ENCODE measurements at regions not wholly inside any gene's neighbourhood (a gene's known extent, or its start where the extent isn't known, plus 50 kb on each side); places are given as distances from the start of the nearest gene placed in this dataset.
A peak's percentile ranks its signal among the peaks of the same experiment; 100 is the strongest.

DNA sequence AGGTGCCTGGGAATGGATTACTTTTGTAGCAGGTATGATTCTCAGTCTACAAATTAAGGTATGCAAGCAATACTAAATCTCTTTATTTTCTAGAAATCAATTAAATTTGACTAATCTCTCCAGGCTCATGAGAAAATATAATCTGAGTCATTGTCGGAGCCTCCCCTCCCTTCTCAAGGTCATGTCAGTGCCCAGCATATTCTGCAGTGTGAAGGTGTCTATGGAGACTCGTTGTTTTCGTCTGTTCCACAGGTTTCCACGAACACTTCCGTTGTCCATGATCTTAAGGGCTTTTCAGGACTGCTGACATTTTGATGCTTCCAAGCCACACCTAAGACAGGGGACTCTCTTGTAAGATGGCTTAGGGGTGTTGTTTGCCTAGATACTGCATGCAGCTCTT is 56.6 kb upstream of the SCOC start:
- no peak for DNase-seq

DNA sequence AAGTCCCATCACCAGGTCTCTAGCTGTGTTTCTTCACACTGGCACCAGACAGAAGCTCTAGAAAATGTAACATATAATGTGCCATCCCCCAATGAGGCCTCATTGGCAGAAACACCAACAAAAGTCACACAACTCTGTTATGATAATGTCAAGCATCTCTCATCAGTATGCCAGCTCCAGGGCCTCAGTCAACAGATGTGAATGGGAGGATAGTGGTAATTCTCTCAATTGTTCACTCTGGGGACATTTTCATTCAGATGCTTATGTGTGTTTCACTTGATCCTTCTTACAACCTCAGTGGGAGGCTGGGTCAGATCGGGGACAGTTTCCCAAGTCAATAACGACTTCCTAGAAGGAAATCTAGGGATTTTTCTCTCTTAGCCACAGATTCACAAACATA is 57.5 kb upstream of the SCOC start:
- DNase-seq: no peak

DNA sequence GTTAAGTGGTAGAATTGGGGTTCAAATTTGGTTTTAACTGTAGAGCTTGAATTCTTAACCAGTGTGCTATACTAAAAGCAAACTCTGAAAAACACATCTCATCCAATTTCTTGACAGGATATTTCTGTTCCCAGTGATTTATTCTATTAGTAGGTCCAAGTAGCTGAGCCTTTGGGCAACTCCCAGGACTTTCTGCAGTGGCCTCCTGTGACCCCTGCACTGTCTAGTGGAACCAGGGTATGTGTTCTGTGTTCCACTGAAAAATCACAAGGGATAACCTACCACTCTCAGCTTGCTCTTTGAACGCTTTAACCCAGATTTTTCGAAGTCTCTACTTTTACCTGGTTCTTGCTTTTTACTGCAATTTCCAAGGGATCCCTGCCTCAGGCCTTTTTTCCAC is 58.0 kb upstream of the SCOC start:
- DNase-seq: no peak

DNA sequence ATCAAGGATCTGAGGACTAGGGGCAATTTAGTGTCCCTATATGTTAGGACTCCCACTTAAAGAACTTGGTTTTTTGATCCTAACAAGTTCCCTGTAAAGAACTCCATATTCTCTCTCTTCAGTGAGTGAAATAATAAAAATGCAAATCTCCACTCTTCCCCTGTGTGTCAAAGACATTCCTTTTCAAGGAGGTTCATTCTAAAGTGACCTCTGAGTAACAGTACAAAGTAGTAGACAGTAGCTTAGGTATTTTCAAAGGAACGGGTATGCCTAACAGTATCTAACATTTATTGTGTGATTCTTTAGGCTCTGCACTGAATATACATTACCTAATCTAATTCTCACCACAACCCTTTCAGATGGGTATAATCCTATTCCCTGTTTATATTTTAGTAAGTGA is 58.4 kb upstream of the SCOC start:
- DNase-seq: no peak

DNA sequence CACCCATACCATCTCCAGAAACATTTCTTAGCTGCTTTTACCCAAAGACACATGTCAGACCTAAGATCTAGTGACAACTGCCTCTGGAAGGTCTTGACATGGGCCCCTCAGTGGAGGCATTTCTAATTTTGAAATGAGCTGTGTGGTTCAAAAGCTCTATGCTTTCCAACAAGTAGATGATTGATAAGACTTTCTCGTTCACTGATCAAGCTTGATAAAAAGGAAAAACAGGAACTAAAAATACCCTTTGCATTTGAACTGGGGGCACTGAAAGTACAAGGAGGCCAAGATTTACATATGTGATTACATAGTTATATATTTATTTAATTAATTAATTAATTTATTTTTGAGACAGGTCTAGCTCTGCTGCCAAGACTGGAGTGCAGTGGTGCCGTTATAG is 61.3 kb upstream of the SCOC start:
- peak in 1 of 2 donors; percentile 19 for DNase-seq

DNA sequence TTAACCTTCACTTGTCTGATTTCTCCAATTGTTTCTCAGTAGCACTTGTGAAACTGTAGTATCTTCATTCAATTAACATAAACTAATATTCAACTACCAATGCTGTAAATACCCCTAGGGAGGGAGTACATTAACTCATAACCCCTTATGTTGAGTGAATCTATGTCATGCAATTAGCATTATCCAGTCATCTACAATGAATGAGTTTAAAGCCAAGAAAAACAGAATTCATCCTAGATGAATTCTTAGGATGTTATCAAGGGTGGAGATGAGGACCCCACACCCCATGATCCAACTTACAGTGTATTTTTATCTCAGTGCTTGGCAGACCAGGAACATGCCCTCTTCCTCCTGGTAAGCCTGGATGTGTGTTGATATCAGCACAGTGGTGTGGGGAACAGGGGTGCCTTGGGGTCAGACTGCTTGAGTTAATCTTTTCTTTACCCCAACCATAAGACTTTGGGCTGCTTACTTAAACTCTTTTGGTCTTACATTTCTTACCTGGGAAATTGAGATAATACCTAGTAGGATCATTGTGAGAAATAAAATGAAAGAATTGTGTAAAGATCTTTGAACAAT is 62.1 kb upstream of the SCOC start:
- DNase-seq: no peak

DNA sequence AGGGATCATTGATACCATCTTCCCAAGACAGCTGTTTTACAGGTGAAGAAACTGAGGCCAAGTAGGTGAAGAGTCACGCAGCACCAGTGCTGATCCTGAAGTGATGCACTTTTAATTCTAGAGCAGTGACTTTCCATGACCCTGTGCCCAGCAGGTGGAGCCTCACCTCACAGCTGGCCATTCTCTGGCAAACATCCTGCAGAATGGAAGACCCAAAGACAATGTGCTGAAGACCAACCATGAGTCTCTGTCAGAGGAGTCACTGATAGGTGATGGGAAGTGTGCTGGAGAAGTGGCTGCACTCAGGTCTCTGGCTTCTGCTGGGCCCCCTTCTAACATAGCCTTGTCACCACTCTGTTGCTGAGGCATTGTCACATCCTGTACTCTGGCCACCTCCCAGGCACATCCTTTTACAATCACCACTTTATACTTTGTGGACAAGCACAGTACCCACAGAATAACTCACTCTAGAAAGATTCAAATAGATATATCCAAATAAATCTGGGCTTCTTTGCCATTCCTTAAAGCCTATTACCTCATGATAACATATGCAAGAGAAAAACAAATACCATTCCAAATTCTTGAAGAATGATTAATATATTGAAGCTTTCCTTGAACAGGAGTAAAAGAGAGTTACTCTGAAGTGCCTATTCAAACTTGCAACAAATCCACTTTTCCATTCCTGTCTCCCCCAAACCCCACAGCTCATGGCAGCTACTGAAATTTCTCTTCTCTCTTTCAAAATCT is 64.1 kb upstream of the SCOC start:
- DNase-seq: peak in 1 of 2 donors; percentile 47

DNA sequence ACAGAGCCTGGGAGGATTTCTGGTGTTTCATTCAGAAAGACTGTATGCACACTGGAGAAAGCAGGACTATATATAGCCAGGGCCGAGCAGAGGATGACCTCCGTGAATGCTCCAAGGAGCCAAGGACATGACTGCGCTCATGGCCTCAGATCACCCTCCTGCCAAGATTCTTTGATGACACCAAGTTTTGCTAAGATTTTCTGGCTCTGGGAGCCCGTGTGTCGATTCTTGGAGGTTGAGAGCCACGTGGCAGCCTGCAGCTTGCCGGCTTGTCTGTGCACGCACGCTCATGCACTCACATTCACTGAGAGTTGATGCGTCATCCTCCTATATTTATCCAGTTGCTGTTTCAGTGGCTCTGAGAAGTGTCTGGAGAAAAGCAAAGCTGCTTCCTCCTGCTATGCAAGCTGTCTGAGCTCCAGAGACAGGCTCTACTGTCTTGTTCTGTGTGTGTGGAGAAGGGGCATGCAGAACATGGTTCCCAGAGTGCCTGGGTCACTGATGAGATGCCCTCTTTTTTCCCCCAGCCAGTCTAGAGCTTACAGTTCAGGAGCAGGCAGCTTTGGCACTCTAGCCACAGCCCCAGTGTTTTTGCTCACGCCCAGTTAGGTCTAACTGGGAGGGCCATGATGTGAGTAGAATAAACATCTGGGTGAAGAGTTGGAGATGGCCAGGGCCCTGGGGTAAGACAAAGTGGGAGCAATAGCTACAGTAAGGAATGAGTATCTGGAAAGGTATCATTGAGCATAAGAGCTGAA is 64.9 kb upstream of the SCOC start:
- peak in 1 of 2 donors; percentile 97 for DNase-seq

DNA sequence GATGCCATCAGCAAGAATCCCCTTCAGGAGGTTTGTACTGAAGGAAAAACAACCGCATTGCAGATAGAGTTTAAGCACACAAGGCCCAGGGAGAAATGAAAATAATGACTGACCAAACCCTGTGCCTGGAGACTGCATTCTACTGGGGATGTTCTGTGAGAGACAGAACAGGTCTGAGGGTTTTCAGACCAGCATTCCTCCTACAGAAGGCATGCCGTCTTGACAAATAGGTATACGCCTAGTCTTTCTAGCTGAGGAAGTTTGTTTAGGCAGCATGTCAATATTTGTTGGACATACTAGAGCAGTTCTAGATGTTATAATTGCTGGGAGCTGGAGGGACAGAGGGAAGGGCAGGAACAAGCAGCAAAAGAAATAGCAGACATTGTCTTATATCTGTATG is 68.4 kb upstream of the SCOC start:
- DNase-seq: no peak

DNA sequence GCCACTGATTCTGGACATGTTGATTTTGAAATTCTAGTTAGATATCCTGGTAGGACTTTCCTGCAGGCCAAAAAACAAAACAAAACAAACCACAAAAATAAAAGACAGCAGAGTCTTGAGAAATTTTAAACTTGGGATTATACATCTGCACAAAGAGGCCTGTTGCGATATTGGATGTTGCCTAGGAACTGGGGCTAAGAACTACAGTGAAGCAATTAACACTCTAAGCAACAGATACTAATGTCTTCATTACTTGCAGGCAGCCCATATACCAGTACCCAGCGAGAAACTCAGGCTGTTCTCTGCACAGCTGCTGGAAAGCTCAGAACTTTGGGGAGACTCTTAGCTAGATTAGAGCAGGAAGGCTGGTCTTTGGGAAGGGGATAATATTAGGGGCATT is 69.1 kb upstream of the SCOC start:
- DNase-seq: no peak

DNA sequence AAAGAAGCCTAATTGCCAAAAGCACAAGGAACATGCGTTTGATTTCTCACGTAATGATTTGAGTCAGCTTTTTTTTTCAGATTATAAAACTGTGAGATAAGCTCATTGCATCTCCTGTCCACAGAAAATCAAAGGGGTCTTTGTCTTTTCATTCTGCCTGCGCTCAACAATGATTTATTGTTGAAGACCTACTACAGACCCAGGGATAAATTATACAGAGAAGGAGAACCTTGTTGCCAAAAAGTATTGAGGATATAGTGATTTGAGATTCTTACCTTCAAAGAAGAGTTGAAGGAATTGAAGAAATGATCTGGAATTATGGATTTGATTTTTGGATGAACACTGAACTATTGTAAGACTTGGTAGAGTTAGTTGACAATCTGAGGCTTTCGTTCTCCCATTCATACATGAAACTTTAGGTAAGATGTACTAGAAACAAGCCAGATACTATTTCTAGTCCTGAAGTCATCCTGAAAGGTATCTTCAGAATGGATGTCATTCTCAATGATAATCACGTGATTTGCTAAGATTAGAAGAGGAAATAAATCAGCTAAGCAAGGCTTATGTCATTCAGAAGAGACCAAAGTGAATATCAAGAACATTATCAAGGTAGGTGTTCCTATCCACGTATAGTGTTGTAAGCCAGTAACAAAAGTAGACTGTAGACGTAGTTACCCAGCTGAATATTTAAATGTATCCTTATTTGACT is 71.1 kb upstream of the SCOC start:
- DNase-seq: no peak

DNA sequence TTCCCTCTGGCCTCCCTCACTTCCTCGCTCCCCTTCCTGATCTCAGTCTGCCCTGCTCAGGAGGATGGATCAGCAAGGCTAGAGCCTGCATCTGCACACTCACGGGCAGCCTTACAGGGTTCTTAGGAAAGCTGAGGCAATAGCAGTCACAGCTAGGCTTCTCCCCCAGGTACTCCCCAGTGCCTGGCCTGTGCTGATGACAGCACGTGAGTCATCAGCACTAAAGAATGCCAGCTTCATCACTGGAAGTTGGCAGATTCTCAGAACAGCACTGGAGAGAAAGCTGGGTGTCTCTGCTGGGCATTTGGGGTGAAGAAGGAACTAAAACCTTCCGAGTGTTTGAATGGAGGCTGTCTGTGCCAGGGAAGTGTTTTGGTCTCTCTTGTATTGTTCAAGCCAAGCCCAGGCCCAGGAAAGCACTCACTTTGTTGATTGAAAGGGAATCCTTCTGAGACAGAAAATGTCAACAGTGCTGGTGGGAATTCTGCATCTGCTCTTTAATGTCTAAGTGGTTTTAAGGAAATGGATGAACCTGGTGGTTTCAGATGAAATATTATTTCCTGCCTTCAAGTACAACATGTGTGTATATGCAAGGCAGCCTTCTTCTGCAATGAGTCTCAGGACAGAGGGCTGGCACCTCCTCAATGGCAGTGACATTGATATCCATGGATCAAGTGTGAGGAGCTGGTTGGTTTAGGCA is 73.0 kb upstream of the SCOC start:
- DNase-seq: peak in 1 of 2 donors; percentile 79

DNA sequence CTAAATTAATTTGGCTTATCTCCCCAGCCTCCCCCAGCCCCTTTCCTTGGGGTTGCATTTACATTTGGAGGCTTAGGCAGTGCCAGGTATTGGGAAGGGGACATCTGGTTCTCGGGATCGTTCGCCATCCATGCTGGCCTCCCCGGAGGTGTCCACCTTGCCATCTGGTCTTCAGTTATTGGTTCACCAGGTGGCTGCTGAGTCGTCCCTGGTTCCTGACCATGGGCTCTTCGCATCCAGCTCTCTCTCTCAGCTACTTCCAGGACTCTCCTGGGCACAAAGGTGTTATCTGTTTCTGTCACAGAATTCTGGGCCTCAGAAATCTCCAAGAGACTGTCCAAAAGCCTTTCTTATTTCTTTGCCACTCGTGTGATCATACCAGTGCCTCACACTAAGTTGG is 75.4 kb upstream of the SCOC start:
- no peak for DNase-seq

DNA sequence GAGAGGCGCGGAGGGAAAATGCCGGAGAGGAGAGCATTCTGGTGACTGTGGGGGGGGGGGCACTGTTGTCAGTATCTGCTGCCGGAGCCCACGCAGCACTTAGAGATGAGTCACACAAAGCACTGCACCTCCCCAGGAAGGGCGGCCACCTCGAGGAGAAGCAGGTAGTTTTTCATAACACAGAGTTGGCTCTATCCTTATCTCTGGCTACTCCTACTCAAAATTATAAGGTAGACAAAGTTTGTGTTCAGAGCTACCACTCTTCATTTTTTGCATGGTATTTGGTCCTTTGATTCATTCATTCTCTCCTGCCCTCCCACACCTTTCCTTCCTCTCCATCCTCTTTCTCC is 76.2 kb upstream of the SCOC start:
- no peak for DNase-seq

DNA sequence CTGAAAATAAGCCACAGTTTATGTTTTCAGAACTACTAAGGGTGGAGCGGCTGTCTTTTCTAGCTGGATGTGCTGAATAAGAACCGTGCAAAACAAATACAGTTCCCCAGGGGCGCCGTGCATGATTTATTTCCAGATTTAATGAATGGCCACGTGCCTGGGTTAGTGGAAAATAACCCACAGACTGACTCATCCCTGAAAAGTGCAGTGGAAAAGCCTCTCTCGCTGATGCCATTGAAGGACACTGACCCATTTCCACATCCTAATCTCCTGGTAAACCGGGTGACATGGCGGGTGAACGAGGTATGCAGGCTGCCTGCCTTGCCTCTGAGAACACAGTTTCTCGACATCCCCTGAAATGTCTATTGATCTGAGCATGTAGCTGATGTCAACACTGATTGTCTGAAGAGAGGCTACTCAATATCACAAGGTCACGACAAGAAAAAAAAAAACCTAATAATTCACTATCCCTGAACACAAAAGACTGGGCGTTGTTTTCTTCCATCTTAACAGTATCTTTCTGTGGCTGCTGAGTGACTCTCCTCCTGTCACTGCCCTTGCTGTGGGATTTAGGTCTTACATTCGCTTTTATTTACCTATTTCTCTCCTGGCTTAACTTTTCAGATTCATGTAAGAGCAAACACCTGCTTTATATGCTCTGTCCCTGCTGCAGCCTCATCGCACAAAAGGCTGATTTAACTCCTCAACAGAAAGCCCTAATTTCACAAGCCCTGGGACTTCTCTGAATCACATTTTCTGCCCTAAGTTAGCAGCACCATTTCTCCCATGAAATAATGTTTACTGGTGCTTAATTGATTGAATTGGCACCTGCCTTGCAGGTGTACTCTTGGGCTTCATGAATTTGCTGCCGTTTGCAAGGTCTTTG is 76.9 kb upstream of the SCOC start:
- no peak for DNase-seq

DNA sequence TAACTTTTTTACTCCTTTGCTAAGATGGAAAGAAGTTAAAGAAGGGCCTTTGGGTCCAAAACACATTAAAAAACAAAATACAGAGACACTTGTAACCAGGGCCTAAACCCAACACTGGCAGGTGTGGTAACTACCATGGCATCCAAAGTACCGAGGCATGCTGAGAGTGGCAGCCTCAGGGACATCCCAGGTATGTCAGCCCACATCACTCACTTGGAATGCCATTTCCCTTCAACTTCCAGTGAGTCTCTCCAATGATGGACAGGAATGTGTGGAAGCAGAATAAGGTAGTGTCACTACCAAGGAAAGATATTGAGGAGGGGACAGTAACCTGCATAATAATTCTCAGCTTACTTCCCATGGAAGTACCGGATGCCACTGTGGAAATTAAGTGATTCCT is 79.5 kb upstream of the SCOC start:
- no peak for DNase-seq

DNA sequence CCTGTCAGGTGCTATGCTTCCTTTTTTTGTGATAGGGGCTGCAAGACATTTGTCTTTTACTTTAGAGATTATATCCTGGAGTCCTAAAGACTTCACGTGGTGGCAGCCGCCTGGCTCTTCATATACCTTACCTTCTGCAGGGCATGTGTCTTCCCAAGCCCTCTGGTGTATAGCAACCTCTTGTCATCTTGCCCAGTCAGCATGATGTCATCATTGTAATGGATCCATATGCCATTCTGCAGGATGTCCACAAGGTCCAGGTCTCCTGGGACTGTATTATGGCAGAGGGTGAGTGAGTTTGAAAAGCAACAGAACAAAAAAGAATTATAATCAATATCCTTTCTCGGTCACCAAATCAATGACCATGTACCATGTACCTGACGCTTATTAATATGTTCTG is 82.2 kb upstream of the SCOC start:
- no peak for DNase-seq

DNA sequence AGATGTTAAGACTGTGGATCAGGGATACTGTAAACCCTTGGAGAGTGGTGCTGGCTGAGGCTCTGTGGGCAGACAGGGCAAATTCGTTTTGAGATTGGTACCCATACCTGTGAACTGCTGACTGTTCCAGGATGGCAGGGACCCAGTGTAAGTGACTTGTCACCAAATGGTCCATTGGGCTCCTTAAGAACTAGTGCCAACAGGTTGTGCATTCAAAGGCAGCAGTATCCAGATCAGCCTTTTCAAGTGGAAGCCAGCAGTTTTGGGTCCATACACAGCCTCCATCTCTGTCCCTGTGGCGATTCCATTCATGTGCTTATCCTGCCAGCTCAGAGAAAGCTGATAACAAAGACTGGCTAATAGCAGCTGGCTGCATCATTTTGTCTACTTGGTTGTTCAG is 84.0 kb upstream of the SCOC start:
- no peak for DNase-seq

DNA sequence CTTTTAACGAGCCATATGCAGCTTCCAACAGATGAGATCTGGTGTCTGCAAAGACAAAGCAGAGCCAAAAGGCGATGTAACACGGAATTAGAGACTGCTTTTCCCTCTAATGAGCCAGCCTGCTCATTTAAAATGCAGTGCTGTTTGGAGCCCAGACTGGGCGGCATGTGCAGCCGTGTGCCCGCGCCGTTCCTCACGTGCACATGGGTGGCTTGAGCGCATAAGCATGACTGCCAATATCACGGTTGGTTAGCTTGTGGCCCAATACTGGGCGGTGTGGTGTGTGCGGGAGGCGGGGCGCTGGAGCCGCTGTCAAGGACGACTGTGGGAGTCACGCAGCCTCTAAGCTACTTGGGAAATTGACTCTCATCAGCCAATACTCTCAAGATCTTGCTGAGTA is 87.0 kb upstream of the SCOC start:
- no peak for DNase-seq

DNA sequence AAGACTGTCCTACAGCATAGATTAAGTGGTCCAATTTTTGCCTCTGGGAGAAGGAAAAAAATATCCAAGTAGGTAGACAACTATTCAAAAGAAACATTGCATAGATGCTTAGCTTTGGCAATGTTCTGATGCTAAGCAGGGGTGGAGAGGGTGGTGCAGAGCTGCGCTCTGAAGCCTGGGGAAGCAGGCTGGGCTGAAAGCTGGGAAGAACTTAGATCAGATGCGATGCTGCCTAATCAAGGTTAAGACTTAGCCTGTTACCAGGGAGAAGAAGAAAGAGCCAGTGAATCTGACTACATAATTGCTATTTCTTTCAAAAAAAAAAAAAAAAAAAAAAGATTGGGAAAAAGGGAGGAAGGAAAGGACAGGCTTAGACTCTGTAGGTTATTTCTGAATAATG is 89.0 kb upstream of the SCOC start:
- DNase-seq: no peak

DNA sequence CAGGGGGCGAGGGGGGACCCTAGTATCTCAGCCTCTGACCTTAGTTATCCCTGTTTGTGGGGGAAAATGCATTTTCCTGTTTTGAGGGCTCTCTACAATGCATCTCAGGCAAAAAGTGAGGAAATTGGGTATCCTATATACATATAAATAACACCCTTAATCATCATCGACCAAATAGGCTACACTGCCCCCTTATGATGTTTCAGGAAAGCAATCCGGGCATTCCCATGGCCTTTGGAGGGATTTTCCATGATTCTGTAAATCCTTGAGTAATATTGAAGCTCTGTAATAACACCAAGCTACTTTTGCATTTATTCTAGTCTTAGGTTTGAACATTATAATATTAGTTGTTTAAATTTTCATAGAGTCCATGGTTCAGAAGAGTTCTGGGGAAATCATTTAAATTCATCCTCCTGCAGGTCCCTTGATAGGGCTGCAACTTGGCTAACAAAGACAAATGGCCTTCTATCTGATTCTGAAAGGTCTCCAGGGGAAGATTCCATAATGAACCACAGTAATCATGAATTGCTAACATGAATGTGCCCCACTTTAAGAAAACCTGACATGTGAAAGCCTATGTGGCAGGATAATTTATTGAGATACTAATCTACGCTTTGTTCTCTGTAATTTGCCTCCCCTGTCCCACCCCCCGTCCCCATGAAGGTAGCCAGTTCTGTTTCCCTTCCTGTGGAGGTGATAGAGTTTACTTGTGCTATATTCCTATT is 91.5 kb upstream of the SCOC start:
- no peak for DNase-seq

Data from bone marrow (tissue), 2 donors.